Activated effector memory CD4-positive, alpha-beta T cell treated with Interleukin-2 at 50 U/mL for 16 hours (primary cell): ENCODE measurements at regions not wholly inside any gene's neighbourhood (a gene's known extent, or its start where the extent isn't known, plus 50 kb on each side); places are given as distances from the start of the nearest gene placed in this dataset.
A peak's percentile ranks its signal among the peaks of the same experiment; 100 is the strongest.
"Not testable (repeated sequence)": the region's sequence is repeated elsewhere in the genome, so short reads cannot be mapped to it uniquely, and the experiment has no call there.

Experiments
- DNase-seq: peaks from one replicate; pipeline ENCODE4 v3.0.0-alpha.2; 2020

DNA sequence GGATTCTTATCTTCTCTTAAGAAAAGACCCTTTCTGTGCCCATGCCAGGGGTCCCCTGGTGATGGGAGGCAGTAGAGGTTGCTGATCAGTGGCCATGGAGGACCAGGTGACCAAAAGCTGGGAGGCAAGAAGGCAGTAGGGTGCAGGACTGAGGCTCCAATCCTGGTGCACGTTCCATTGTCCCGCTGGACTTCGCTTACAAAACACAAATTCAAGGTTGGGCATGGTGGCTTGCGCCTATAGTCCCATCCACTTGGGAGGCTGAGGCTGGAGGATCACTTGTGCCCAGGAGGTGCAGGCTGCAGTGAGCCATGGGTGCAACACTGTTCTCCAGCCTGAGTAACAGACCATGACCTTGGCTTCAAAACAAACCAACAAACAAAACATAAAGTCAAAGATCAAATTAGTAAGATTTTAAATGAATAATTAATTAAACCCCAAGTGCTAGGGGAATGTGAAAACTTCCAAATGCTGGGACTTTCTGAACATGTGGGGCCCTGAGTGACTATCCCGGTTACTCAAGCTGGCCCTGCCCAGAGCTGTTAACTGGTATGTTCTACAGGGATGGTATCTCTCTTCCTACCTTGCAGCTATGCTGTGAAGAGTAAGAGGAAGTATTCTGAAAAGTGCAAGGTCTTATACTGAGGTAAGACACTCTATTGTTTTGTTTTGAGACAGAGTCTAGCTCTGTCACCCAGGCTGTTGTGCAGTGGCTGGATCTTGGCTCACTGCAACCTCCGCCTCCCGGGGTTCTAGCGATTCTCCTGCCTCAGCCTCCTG is 97.6 kb downstream of the LYZL2 start:
- DNase-seq, result no peak

DNA sequence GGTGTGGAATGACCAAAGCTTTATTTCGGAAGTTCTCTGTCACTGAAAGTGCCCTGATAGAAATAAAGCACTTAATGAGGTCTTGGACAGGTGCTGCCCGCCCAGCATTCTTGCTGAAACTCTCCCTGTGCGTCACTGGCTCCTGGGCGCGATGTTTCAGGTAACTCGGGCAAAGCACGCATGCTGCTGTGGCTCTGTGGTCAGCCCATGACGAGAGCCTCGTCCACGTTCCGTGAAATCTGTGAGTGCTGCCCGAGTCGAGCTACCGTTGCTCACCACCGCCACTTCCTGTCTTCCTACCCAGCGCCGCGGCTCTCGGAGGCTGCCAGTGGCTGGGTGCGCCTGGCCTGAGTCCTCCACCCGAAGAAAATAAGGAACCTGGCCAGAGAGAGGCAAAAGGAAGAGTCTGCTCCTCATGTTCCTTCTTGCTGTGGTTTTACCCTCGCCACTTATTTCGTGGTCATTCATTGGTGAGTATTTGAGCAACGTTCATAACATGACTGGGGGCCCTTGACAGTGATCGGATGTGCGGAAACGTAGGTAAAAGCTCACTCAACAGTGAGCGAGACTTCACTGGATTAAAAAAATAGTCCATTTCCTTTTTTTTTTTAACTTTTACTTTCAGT is 95.5 kb downstream of the MAP3K8 start:
- DNase-seq, result peak; percentile 71

DNA sequence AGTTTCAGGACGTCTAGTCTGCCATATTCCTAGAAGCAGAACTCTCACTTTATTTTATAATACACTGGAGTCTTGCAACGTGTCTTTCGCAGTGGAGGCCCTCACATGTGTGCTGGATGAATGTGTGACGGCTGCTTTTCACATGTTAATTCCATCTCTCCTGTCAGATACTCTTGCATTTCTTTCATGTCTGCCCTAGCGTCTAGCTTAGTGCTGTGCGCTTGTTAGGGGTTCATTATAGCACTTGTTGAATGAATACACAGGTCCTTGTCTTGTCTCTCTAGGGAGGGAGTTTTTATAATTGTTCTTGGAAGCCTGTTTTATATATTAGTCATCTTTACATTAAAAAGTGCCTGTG is 94.4 kb downstream of the MAP3K8 start:
- no peak for DNase-seq

DNA sequence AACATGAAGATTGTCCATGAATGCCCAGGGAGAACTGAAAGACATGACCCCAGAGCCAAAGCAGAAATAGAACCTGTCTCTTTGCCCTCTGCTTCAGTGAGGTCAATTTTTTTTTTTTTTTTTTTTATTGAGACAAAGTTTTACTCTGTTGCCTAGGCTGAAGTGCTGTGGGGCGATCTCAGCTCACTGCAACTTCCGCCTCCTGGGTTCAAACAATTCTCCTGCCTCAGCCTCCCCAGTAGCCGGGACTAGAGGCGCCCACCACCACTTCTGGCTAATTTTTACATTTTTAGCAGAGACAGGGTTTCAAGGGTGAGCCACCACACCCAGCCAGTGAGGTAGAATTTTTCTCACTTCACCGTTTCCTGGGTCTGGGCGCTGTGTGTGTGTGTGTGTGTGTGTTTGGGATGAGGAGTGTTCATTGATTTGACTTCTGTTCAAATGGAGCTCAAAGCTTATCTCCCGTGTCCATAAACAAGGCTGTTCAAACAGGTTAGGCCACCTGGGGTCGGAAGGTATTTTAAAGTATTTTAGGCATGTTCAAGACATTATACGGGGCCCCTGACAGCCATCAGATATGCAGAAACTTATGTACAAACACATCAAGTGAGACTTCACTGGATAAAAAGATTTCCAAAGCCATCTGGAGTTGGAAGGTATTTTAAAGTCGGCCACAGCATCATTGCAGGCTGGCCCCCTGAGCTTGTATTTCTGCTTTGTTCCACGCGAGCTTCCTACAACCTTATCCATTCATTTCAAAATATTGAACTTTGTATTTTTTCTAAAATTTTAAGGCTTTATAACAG is 93.8 kb downstream of the MAP3K8 start:
- DNase-seq, result no peak

DNA sequence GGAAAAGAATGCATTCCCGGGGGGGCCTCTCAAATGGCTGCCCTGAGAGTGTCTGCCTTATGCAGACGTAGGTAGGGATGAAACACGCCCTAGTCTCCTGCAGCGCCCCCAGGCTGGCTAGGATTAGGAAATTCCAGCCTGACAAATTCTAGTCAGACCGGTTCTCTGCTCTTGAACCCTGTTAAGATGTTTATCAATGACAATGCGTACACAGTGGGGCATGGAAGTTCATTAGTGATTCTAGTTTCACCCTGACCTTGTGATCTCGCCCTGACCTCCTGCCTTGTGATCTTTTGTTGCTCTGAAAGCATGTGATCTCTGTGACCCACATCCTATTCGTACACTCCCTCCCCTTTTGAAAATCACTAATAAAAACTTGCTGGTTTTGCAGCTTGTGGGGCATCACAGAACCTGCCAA is 88.7 kb downstream of the MAP3K8 start:
- DNase-seq, result not testable (repeated sequence)

DNA sequence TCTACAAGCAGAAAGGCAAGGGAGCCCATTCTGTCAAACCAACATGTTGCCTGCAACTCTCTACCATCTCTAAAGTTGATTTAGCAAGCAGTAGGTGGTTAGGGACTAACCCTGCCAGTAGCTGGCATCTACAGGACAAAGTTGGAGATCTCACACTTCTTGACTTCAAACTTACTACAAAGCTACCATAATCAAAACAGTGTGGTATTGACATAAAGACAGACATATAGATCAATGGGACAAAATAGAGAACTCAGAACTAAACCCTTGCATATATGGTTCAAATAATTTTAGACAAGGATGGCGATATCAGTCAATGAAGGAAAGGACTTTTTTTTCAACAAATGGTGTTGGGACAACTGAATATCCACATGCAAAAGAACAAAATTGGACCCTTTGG is 84.9 kb downstream of the MAP3K8 start:
- DNase-seq, result no peak
